HCT116 (cell line): ENCODE measurements at regions not wholly inside any gene's neighbourhood (a gene's known extent, or its start where the extent isn't known, plus 50 kb on each side); places are given as distances from the start of the nearest gene placed in this dataset.

Experiments used
- ATAC-seq: fragments of 200-7000 bp; cut with Tn5 transposase; 2 replicates; pipeline ENCODE4 v1.9.1; 2020; ENCODE audit warnings: mild to moderate bottlenecking, moderate library complexity
- BruUV-seq: library from RNA; stranded (reverse); fragments of 400-500 nt; replicated peaks from 2 replicates; lab custom pipeline; 2021; lab: Mats Ljungman, UMichigan
- CTCF ChIA-PET: fragments of 300-600 bp; sonication (Branson Sonifier 250); formaldehyde crosslinking; loops from one replicate; lab custom pipeline; 2021; ENCODE audit warnings: antibody characterized with exemption; lab: Charles Lee
- POLR2A ChIA-PET: fragments of 300-600, 350-600 bp; sonication (Branson Sonifier 250); formaldehyde crosslinking; loops from one replicate; lab custom pipeline; 2021; ENCODE audit warnings: antibody characterized with exemption; lab: Charles Lee
- RAD21 ChIA-PET, 2 experiments: fragments of 300-600 bp; sonication (Branson Sonifier 250); formaldehyde crosslinking; loops; one replicate each; lab custom pipeline; 2023; ENCODE audit warnings: low total read pairs in 2 of 2; ENCODE audit not compliant: uncharacterized antibody in 2 of 2, unreplicated experiment in 2 of 2, low non-redundant PET in 1 of 2; lab: Charles Lee
- DNase-seq: peaks from one replicate; pipeline ENCODE4 v3.0.0-alpha.2; 2010; ENCODE audit warnings: low read depth, low spot score
- H2AFZ ChIP-seq: fragments of 200-600 bp; shearing (Covaris generic), sonication (generic); 2 replicates; pipeline ENCODE4 v1.6.1; 2017; ENCODE audit warnings: low read depth, mixed run types, mixed read lengths, antibody characterized with exemption, low read length; ENCODE audit not compliant: poor library complexity, severe bottlenecking
- H3K27ac ChIP-seq: 2 replicates; pipeline ENCODE4 v1.5.1; 2012; ENCODE audit warnings: low read depth, low read length
- H3K27me3 ChIP-seq: fragments of 200-600 bp; sonication (generic); 2 replicates; pipeline ENCODE4 v1.6.1; 2016; ENCODE audit warnings: mixed run types, low read length, mixed read lengths; ENCODE audit not compliant: insufficient read depth
- H3K36me3 ChIP-seq, 2 experiments: fragments of 200-500 bp in 1 of 2; fragments of 200-600 bp in 1 of 2; sonication (Bioruptor generic) in 1 of 2; sonication (generic) in 1 of 2; 2 replicates each; pipeline versions ENCODE4 v1.5.1 to v1.6.1; 2014 to 2016; ENCODE audit warnings: low read length in 2 of 2, inconsistent platforms in 1 of 2, mixed read lengths in 1 of 2, mixed run types in 1 of 2; ENCODE audit not compliant: insufficient read depth in 2 of 2, control insufficient read depth in 1 of 2
- H3K4me1 ChIP-seq, 2 experiments: fragments of 200-600 bp in 1 of 2; sonication (generic) in 1 of 2; 2 replicates each; pipeline versions ENCODE4 v1.5.1 to v1.6.1; 2012 to 2017; ENCODE audit warnings: low read length in 2 of 2, inconsistent platforms in 1 of 2, mild to moderate bottlenecking in 1 of 2, mixed read lengths in 1 of 2, mixed run types in 1 of 2, moderate library complexity in 1 of 2; ENCODE audit not compliant: insufficient read depth in 2 of 2, control insufficient read depth in 1 of 2
- H3K4me2 ChIP-seq: fragments of 200-600 bp; sonication (generic); 2 replicates; pipeline ENCODE4 v1.6.1; 2017; ENCODE audit warnings: mixed run types, low read length, mixed read lengths
- H3K4me3 ChIP-seq, 2 experiments: fragments of 200-600 bp in 1 of 2; sonication (generic) in 1 of 2; replicated peaks in 1 of 2; 2 replicates each; pipeline ENCODE4 v1.5.1; 2011 to 2016; ENCODE audit warnings: low read length in 2 of 2, control low read depth in 1 of 2, low read depth in 1 of 2, mild to moderate bottlenecking in 1 of 2, mixed read lengths in 1 of 2, mixed run types in 1 of 2
- H3K79me2 ChIP-seq: fragments of 200-600 bp; sonication (generic); 2 replicates; pipeline ENCODE4 v1.6.1; 2017; ENCODE audit warnings: mild to moderate bottlenecking, mixed run types, low read length, moderate library complexity, mixed read lengths; ENCODE audit not compliant: insufficient read depth
- H3K9ac ChIP-seq: fragments of 200-600 bp; sonication (generic); 2 replicates; pipeline ENCODE4 v1.6.1; 2016; ENCODE audit warnings: low read length, mixed read lengths
- H3K9me2 ChIP-seq: fragments of 200-600 bp; sonication (generic), shearing (Covaris generic); 2 replicates; pipeline ENCODE4 v1.6.1; 2017; ENCODE audit warnings: mixed run types, mild to moderate bottlenecking, moderate library complexity; ENCODE audit not compliant: insufficient read depth
- H3K9me3 ChIP-seq, 2 experiments: fragments of 200-500 bp in 1 of 2; fragments of 200-600 bp in 1 of 2; sonication (Bioruptor generic) in 1 of 2; sonication (generic) in 1 of 2; 2 replicates each; pipeline ENCODE4 v1.6.1; 2014 to 2017; ENCODE audit warnings: low read length in 2 of 2, mixed read lengths in 2 of 2, inconsistent platforms in 1 of 2, low read depth in 1 of 2, mild to moderate bottlenecking in 1 of 2, mixed run types in 1 of 2, moderate library complexity in 1 of 2; ENCODE audit not compliant: control insufficient read depth in 1 of 2, insufficient read depth in 1 of 2
- H4K20me1 ChIP-seq: fragments of 200-600 bp; sonication (generic), shearing (Covaris generic); 2 replicates; pipeline ENCODE4 v1.6.1; 2017; ENCODE audit warnings: mixed run types, mild to moderate bottlenecking, moderate library complexity; ENCODE audit not compliant: insufficient read depth
- EZH2 ChIP-seq: fragments of 200-600 bp; sonication (generic); IDR thresholded peaks from 2 replicates; pipeline ENCODE4 v1.6.1; 2017; ENCODE audit warnings: antibody characterized with exemption, mixed run types
- EZH2phosphoT487 ChIP-seq: fragments of 200-600 bp; IDR thresholded peaks from 2 replicates; pipeline ENCODE4 v1.6.1; 2018; ENCODE audit warnings: antibody characterized with exemption, borderline replicate concordance
- FOSL1 ChIP-seq: IDR thresholded peaks from 2 replicates; pipeline ENCODE4 v1.6.1; 2012; ENCODE audit warnings: low read depth
- POLR2A ChIP-seq: IDR thresholded peaks from 2 replicates; pipeline ENCODE4 v1.7.0; 2011; ENCODE audit warnings: borderline replicate concordance; ENCODE audit not compliant: insufficient read depth, insufficient read length; ENCODE audit errors: extremely low read depth
- SP1 ChIP-seq: IDR thresholded peaks from 2 replicates; pipeline ENCODE4 v1.6.1; 2012; ENCODE audit warnings: low read depth
- TCF7L2 ChIP-seq: IDR thresholded peaks from 2 replicates; pipeline ENCODE4 v1.7.0; 2011; ENCODE audit warnings: borderline replicate concordance, inconsistent platforms; ENCODE audit not compliant: insufficient read depth, insufficient read length; ENCODE audit errors: extremely low read depth
- intact Hi-C: fragments of 100-400 bp; cut with micrococcal nuclease; formaldehyde crosslinking; loops from 2 replicates; pipeline ENCODE4 v1.10.0; 2022
- TF ChIP-seq, protein P1 (sequence below), 3 experiments: fragments of 200-600 bp in 1 of 3; sonication (generic) in 1 of 3; IDR thresholded peaks in 2 of 3; conservative IDR thresholded peaks in 1 of 3; 2 replicates each; pipeline ENCODE4 v1.5.1; 2012 to 2017; ENCODE audit warnings: low read depth in 2 of 3, low read length in 2 of 3, antibody characterized with exemption in 1 of 3, borderline replicate concordance in 1 of 3, control low read depth in 1 of 3, mild to moderate bottlenecking in 1 of 3, mixed read lengths in 1 of 3, mixed run types in 1 of 3, moderate library complexity in 1 of 3; ENCODE audit not compliant: insufficient read depth in 1 of 3

DNA sequence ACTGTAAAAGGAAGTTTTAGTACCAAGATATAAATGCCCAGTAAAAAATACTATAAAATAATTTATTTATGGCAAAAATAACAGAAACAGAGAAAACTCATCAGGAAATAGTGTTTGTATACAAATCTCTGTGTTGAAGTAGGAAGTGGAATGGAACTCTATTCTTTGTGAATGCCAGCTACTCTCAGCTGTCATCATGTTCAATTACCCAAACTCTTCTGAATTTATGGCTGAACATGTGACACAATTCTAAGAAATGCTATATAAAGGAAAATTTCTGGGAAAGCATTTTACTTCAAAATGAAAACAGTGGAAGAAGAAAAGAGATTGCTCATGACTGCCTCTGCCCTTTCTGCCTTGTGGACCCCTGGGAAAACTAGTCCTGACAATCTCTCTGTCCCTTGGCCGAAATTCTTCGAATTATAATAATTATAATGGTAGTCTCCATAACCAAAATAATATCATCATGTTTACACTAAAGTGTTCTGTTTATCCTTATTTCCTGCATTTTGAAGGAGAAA lies 522.3 kb upstream of the ST8SIA4 start:
- POLR2A ChIA-PET: no interaction called here
- H3K4me2 ChIP-seq: no peak overlapping the region
- ATAC-seq (no peak), DNase-seq (no peak)
- peaks cover 0 to 5% of the 10 kb centered on the region in 2 experiments; a peak in 1 of 4 replicates for H3K4me1 ChIP-seq
- CTCF ChIA-PET: no interaction called here
- no peaks in the 10 kb centered on the region for H3K27me3 ChIP-seq
- H3K27ac ChIP-seq: no peak overlapping the region
- H3K36me3 ChIP-seq: no peaks in the 10 kb centered on the region
- RAD21 ChIA-PET: no interaction called here
- H3K79me2 ChIP-seq: no peaks in the 10 kb centered on the region
- BruUV-seq: no TSS peak
- intact Hi-C loops: no loop called here
- peak overlapping the region; percentile 39 for H2AFZ ChIP-seq
- H3K9me2 ChIP-seq: no peaks in the 10 kb centered on the region
- no peaks in the 10 kb centered on the region for H4K20me1 ChIP-seq
- H3K9ac ChIP-seq: no peak overlapping the region
- no peak overlapping the region for H3K4me3 ChIP-seq
- H3K9me3 ChIP-seq: no peaks in the 10 kb centered on the region
- TF ChIP-seq EZH2phosphoT487: no peak
- TF ChIP-seq TCF7L2: no peak
- no peak for TF ChIP-seq EZH2
- no peak for TF ChIP-seq SP1
- TF ChIP-seq POLR2A: no peak

DNA sequence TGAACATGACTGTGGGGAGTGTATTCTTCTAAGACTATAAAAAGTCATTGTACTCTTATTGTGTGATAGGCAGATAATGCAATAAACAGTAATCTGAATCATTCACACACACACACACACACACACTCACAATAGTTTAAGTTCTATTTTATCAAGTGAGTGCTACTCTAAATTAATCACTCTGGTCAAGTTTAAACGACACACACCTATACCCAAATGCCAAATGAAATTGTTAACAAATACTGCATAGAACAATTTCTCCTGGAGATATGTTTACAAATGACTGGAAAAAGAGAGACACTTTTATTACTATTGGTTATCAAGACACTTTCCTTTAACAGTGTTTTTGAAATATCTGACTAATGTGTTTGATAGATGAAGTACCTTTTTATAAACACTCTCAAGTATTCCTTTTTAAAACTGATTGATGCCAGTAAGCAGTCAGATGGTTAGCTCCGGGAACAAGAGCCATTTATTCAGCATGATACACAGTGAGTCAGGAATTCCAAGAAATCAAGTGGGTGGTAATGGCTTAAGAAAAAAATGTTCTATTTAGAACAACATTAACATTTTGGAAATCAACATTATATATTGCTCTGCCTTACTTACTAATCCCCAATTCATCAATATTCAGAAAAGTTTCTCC lies 521.6 kb upstream of the ST8SIA4 start:
- Histone ChIP-seq H3K36me3 (no peaks in the 10 kb centered on the region), H3K9me3 (no peaks in the 10 kb centered on the region), H3K4me1 (peaks cover 0 to 5% of the 10 kb centered on the region in 2 experiments; a peak in 1 of 4 replicates), H3K9me2 (no peaks in the 10 kb centered on the region), H4K20me1 (no peaks in the 10 kb centered on the region), H3K27ac (no peak overlapping the region), H3K27me3 (no peaks in the 10 kb centered on the region), H3K9ac (no peak overlapping the region), H3K79me2 (no peaks in the 10 kb centered on the region), H3K4me3 (no peak overlapping the region), H2AFZ (peak overlapping the region; percentile 39), H3K4me2 (no peak overlapping the region)
- no TSS peak for BruUV-seq
- RAD21 ChIA-PET: no interaction called here
- intact Hi-C loops: no loop called here
- POLR2A ChIA-PET: no interaction called here
- TF ChIP-seq TCF7L2 (no peak), FOSL1 (peak; percentile 37; the same call in 1 of the 2 replicates), SP1 (0 out of 2 replicates have a peak, but pooled peaks have one; percentile 30)
- TF ChIP-seq, protein P1, sequence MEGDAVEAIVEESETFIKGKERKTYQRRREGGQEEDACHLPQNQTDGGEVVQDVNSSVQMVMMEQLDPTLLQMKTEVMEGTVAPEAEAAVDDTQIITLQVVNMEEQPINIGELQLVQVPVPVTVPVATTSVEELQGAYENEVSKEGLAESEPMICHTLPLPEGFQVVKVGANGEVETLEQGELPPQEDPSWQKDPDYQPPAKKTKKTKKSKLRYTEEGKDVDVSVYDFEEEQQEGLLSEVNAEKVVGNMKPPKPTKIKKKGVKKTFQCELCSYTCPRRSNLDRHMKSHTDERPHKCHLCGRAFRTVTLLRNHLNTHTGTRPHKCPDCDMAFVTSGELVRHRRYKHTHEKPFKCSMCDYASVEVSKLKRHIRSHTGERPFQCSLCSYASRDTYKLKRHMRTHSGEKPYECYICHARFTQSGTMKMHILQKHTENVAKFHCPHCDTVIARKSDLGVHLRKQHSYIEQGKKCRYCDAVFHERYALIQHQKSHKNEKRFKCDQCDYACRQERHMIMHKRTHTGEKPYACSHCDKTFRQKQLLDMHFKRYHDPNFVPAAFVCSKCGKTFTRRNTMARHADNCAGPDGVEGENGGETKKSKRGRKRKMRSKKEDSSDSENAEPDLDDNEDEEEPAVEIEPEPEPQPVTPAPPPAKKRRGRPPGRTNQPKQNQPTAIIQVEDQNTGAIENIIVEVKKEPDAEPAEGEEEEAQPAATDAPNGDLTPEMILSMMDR (IDR thresholded peaks at IDR 0.05 in 2 of 3, conservative IDR thresholded peaks at IDR 0.05 in 1 of 3; ENCODE audit: borderline replicate concordance in 1 of 3, insufficient read depth in 1 of 3, low read depth in 2 of 3, low read length in 2 of 3): no peak
- no peak for ATAC-seq
- DNase-seq: peak; percentile 10
- CTCF ChIA-PET: no interaction called here
